ENCODE measurements at regions not wholly inside any gene's neighbourhood (a gene's known extent, or its start where the extent isn't known, plus 50 kb on each side); places are given as distances from the start of the nearest gene placed in this dataset.

GRCh38 chr7:355568-355967 is 65.6 kb downstream of the FOXL3 start:
- Mint-ChIP-seq H3K9me3 (no peaks in the 10 kb centered on the region), H3K27ac (no peak overlapping the region)
- 77 to 80% methylated on average over 4 to 5 of the region's 5 CpGs for WGBS, 2 experiments (ENCODE audit: insufficient coverage in 1 of 2, insufficient read length in 1 of 2)

GRCh38 chr7:356087-356486 is 66.1 kb downstream of the FOXL3 start:
- no peak overlapping the region for H3K27ac Mint-ChIP-seq
- H3K27me3 Mint-ChIP-seq (ENCODE audit: insufficient read depth): peaks cover 5% of the 10 kb centered on the region
- DNase-seq: no peak
- WGBS, 2 experiments (ENCODE audit: insufficient coverage in 1 of 2, insufficient read length in 1 of 2): 89 to 92% methylated on average over 1 to 5 of the region's 5 CpGs
- H3K4me3 Mint-ChIP-seq: no peak overlapping the region
- H3K4me1 ChIP-seq (ENCODE audit: control insufficient read depth, insufficient read depth, low read length): no peaks in the 10 kb centered on the region
- H3K9me3 Mint-ChIP-seq: no peaks in the 10 kb centered on the region
- no peak overlapping the region for H3K4me3 ChIP-seq (ENCODE audit: low read length)
- no peaks in the 10 kb centered on the region for H3K27me3 ChIP-seq (ENCODE audit: control insufficient read depth, insufficient read depth, low read length, poor library complexity, severe bottlenecking)
- no peaks in the 10 kb centered on the region for H3K9me3 ChIP-seq (ENCODE audit: control insufficient read depth, low read length)
- H3K27ac ChIP-seq (ENCODE audit: low read depth, low read length): no peak overlapping the region
- no peaks in the 10 kb centered on the region for H3K36me3 Mint-ChIP-seq (ENCODE audit: low read depth)
- H3K4me1 Mint-ChIP-seq: no peaks in the 10 kb centered on the region
- H3K9ac ChIP-seq (ENCODE audit: extremely low read depth, low read length, poor library complexity, severe bottlenecking): no peak overlapping the region
- no peaks in the 10 kb centered on the region for H3K36me3 ChIP-seq (ENCODE audit: control insufficient read depth, insufficient read depth, low read length)
- no peak for TF ChIP-seq CTCF (conservative IDR thresholded peaks at IDR 0.05)

More at GRCh38 chr7:355568-355967, 65.6 kb downstream of the FOXL3 start:
- Histone ChIP-seq H3K9me3 (ENCODE audit: control insufficient read depth, low read length) (no peaks in the 10 kb centered on the region), H3K27ac (ENCODE audit: low read depth, low read length) (no peak overlapping the region), H3K4me3 (ENCODE audit: low read length) (no peak overlapping the region), H3K36me3 (ENCODE audit: control insufficient read depth, insufficient read depth, low read length) (no peaks in the 10 kb centered on the region), H3K4me1 (ENCODE audit: control insufficient read depth, insufficient read depth, low read length) (no peaks in the 10 kb centered on the region), H3K9ac (ENCODE audit: extremely low read depth, low read length, poor library complexity, severe bottlenecking) (no peak overlapping the region), H3K27me3 (ENCODE audit: control insufficient read depth, insufficient read depth, low read length, poor library complexity, severe bottlenecking) (no peaks in the 10 kb centered on the region)
- no peak for TF ChIP-seq CTCF (conservative IDR thresholded peaks at IDR 0.05)
- Mint-ChIP-seq H3K4me1 (no peaks in the 10 kb centered on the region), H3K27me3 (ENCODE audit: insufficient read depth) (peaks cover 5% of the 10 kb centered on the region), H3K4me3 (no peak overlapping the region), H3K36me3 (ENCODE audit: low read depth) (no peaks in the 10 kb centered on the region)
- DNase-seq: no peak

- Histone ChIP-seq H3K27ac (ENCODE audit: low read depth, low read length) (no peak overlapping the region), H3K9me3 (ENCODE audit: control insufficient read depth, low read length) (no peaks in the 10 kb centered on the region), H3K4me1 (ENCODE audit: control insufficient read depth, insufficient read depth, low read length) (no peaks in the 10 kb centered on the region), H3K9ac (ENCODE audit: extremely low read depth, low read length, poor library complexity, severe bottlenecking) (no peak overlapping the region), H3K27me3 (ENCODE audit: control insufficient read depth, insufficient read depth, low read length, poor library complexity, severe bottlenecking) (no peaks in the 10 kb centered on the region), H3K4me3 (ENCODE audit: low read length) (no peak overlapping the region), H3K36me3 (ENCODE audit: control insufficient read depth, insufficient read depth, low read length) (no peaks in the 10 kb centered on the region)
- H3K27ac Mint-ChIP-seq: no peak overlapping the region
- peaks cover 5% of the 10 kb centered on the region for H3K27me3 Mint-ChIP-seq (ENCODE audit: insufficient read depth)
- no peak overlapping the region for H3K4me3 Mint-ChIP-seq
- no peak for TF ChIP-seq CTCF (conservative IDR thresholded peaks at IDR 0.05)
- no peaks in the 10 kb centered on the region for H3K4me1 Mint-ChIP-seq
- no peaks in the 10 kb centered on the region for H3K36me3 Mint-ChIP-seq (ENCODE audit: low read depth)
- 80 to 84% methylated on average over 17 to 24 of the region's 24 CpGs for WGBS, 2 experiments (ENCODE audit: insufficient coverage in 1 of 2, insufficient read length in 1 of 2)
- H3K9me3 Mint-ChIP-seq: peaks cover 1% of the 10 kb centered on the region
- no peak for DNase-seq
Measured at GRCh38 chr7:356691-357462, 66.9 kb downstream of the FOXL3 start.

All from endodermal cell (in vitro differentiated cells).